ENCODE measurements at regions not wholly inside any gene's neighbourhood (a gene's known extent, or its start where the extent isn't known, plus 50 kb on each side); places are given as distances from the start of the nearest gene placed in this dataset.
"Not testable (repeated sequence)": the region's sequence is repeated elsewhere in the genome, so short reads cannot be mapped to it uniquely, and the experiment has no call there.

DNA sequence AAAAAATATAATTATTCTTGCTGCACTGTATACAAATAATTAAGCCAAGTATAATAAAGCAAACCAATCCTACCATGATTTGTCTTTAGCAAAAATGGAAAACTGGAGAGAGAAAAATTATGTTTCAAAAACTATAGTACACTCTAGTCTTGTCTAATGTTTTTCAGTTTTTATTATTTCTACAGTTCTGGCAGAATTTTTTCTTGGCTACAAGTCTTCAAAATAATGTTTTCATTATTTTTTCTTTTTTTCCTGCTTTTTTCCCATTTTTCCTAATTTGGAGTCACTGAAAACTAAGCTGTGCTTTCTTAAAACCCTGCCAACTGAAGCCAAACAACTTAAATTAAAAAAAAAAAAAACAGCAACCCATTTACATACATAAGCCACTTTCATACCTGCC, 132.0 kb downstream of the RAMP3 start:
- CTCF ChIA-PET; dilution Hi-C loops (cut with HindIII; ENCODE audit: low sequenced_read_pairs, unreplicated experiment); H4K20me1 ChIP-seq (ENCODE audit: insufficient read depth, low read length); H2AFZ ChIP-seq (replicated peaks; ENCODE audit: low read length, poor library complexity); H2BK15ac ChIP-seq (ENCODE audit: low read depth, low read length); BruUV-seq (replicated peaks); H3K79me1 ChIP-seq (ENCODE audit: low read depth in 1 of 2, low read length in 2 of 2); H2AK5ac ChIP-seq (ENCODE audit: low read depth, low read length); H3K9me1 ChIP-seq (ENCODE audit: insufficient read depth, low read length); H2AK9ac ChIP-seq (replicated peaks; ENCODE audit: low read depth, low read length, poor library complexity); H3K27me3 ChIP-seq (ENCODE audit: control insufficient read depth, insufficient read depth, low read length); H4K91ac ChIP-seq (ENCODE audit: insufficient read depth, low read depth, low read length); H3K27ac ChIP-seq (ENCODE audit: insufficient read depth, low read length); H2BK5ac ChIP-seq (ENCODE audit: low read depth, low read length, poor library complexity, severe bottlenecking); intact Hi-C loops (cut with micrococcal nuclease); H3K4me3 ChIP-seq (ENCODE audit: insufficient read depth, low read depth, low read length); H3K4me2 ChIP-seq (ENCODE audit: low read depth, low read length); H2BK120ac ChIP-seq (ENCODE audit: low read depth, low read length); ATAC-seq (ENCODE audit: low read depth); H3K56ac ChIP-seq (ENCODE audit: extremely low read depth, insufficient read depth, low read length); H4K5ac ChIP-seq (ENCODE audit: low read depth, low read length); H3K4ac ChIP-seq (ENCODE audit: low read depth, low read length); H3K9ac ChIP-seq (ENCODE audit: low read depth, low read length); H3K9me3 ChIP-seq (ENCODE audit: control insufficient read depth, insufficient read depth, low read length); in situ Hi-C loops (cut with MboI; ENCODE audit: low sequenced_read_pairs); H2BK20ac ChIP-seq (ENCODE audit: low read depth, low read length); POLR2A ChIA-PET (ENCODE audit: unreplicated experiment); H3K18ac ChIP-seq (ENCODE audit: low read depth, low read length); H3K14ac ChIP-seq (replicated peaks; ENCODE audit: low read depth, low read length); H4K8ac ChIP-seq (ENCODE audit: low read depth in 2 of 2, low read length in 2 of 2); H3K4me1 ChIP-seq (ENCODE audit: control insufficient read depth, insufficient read depth, low read length); H3K36me3 ChIP-seq (ENCODE audit: control insufficient read depth, insufficient read depth, low read length); DNase-seq; H3K23ac ChIP-seq (ENCODE audit: low read depth, low read length): not testable (repeated sequence)
